ENCODE measurements at regions not wholly inside any gene's neighbourhood (a gene's known extent, or its start where the extent isn't known, plus 50 kb on each side); places are given as distances from the start of the nearest gene placed in this dataset.
A peak's percentile ranks its signal among the peaks of the same experiment; 100 is the strongest.

DNA sequence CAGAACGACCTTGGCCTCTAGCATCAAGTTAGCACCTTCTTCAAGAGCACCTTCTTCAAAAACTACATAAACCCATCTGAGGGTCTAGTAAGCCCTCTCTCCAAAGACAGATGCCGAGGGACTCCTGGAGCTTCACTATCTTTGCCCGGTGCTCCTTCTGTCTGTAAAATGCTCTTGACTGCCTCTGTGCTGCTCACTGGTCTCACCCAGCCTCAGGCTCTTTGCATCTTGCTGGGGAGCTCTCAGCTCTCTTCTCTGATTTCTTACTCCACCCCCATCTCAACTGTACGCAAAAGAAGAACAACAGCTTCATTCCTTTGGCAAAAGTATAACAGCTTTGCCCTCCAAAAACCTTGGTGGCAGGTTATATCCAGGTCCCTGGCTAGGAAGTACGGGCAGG, 404.2 kb downstream of the KLF12 start:
- Histone ChIP-seq H3K9me3 (no peaks in the 10 kb centered on the region), H3K4me1 (no peaks in the 10 kb centered on the region), H3K27me3 (no peaks in the 10 kb centered on the region), H3K36me3 (no peaks in the 10 kb centered on the region), H3K27ac (replicated peaks in 1 of 4) (no peak overlapping the region), H3K4me3 (no peak overlapping the region)
- intact Hi-C loops (cut with DNase I), result no loop called here
- no peak for TF ChIP-seq POLR2A (IDR thresholded peaks at IDR 0.05; ENCODE audit: low read depth)
- TF ChIP-seq EP300 (IDR thresholded peaks at IDR 0.05), result no peak
- TF ChIP-seq POLR2AphosphoS5 (IDR thresholded peaks at IDR 0.05), result no peak
- TF ChIP-seq, protein P1, sequence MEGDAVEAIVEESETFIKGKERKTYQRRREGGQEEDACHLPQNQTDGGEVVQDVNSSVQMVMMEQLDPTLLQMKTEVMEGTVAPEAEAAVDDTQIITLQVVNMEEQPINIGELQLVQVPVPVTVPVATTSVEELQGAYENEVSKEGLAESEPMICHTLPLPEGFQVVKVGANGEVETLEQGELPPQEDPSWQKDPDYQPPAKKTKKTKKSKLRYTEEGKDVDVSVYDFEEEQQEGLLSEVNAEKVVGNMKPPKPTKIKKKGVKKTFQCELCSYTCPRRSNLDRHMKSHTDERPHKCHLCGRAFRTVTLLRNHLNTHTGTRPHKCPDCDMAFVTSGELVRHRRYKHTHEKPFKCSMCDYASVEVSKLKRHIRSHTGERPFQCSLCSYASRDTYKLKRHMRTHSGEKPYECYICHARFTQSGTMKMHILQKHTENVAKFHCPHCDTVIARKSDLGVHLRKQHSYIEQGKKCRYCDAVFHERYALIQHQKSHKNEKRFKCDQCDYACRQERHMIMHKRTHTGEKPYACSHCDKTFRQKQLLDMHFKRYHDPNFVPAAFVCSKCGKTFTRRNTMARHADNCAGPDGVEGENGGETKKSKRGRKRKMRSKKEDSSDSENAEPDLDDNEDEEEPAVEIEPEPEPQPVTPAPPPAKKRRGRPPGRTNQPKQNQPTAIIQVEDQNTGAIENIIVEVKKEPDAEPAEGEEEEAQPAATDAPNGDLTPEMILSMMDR (IDR thresholded peaks at IDR 0.05), result no peak
- 97% methylated on average over 5 of the region's 5 CpGs for WGBS
- no peak for DNase-seq (ENCODE audit: extremely low spot score)

DNA sequence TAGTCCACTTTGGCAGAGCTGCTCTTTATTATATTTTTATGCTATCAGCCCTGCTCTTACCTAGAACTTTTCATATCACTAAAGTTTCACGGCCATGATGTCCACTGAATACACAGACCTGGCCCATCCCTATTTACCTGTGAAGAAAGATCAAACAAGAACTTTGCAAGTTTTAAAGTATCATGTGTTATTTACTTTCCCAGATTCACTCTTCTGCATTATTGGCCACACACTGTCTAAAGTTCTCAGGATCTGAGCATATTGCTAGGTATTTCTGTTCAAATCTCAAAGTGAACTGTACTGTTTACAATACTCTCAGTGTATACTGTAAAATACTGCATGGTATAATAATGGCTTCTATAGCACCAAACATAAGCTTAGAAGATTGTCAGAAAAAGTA, 405.2 kb downstream of the KLF12 start:
- Histone ChIP-seq H3K4me3 (no peak overlapping the region), H3K27me3 (no peaks in the 10 kb centered on the region), H3K27ac (replicated peaks in 1 of 4) (no peak overlapping the region), H3K9me3 (no peaks in the 10 kb centered on the region), H3K4me1 (no peaks in the 10 kb centered on the region), H3K36me3 (no peaks in the 10 kb centered on the region)
- no peak for DNase-seq (ENCODE audit: extremely low spot score)
- TF ChIP-seq EP300 (IDR thresholded peaks at IDR 0.05) (no peak), POLR2AphosphoS5 (IDR thresholded peaks at IDR 0.05) (no peak), POLR2A (IDR thresholded peaks at IDR 0.05; ENCODE audit: low read depth) (no peak)
- TF ChIP-seq, protein P1 (IDR thresholded peaks at IDR 0.05), result no peak
- intact Hi-C loops (cut with DNase I), result no loop called here
- WGBS, result 100% methylated on average over 1 of the region's 1 CpG

DNA sequence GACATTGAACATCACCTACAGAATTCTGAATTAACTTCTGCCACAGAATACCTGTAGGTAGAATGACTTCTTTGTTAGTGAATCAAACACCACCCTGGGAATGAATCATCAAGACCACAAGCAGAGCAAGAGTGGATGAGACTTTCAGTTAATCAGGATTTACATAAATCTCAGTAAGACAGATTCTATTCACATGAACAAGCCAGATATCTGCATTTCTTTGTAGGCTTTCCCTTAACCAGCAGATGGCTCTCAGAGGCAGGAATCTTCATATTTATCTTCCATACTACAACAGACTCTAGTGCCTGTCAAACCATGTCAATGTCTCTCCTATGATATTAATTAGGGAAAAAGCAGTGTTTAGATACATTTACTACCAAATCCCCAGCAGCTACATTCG, 412.1 kb downstream of the KLF12 start:
- H3K4me1 ChIP-seq, result no peaks in the 10 kb centered on the region
- no peak overlapping the region for H3K27ac ChIP-seq (replicated peaks in 1 of 4)
- intact Hi-C loops (cut with DNase I), result no loop called here
- H3K4me3 ChIP-seq, result no peak overlapping the region
- DNase-seq (ENCODE audit: extremely low spot score), result no peak
- H3K36me3 ChIP-seq, result no peaks in the 10 kb centered on the region
- TF ChIP-seq, protein P1 (IDR thresholded peaks at IDR 0.05), result peak in 1 of 3 experiments; percentile 9
- no peak for TF ChIP-seq POLR2A (IDR thresholded peaks at IDR 0.05; ENCODE audit: low read depth)
- 55% methylated on average over 1 of the region's 1 CpG for WGBS
- no peaks in the 10 kb centered on the region for H3K9me3 ChIP-seq
- no peaks in the 10 kb centered on the region for H3K27me3 ChIP-seq

DNA sequence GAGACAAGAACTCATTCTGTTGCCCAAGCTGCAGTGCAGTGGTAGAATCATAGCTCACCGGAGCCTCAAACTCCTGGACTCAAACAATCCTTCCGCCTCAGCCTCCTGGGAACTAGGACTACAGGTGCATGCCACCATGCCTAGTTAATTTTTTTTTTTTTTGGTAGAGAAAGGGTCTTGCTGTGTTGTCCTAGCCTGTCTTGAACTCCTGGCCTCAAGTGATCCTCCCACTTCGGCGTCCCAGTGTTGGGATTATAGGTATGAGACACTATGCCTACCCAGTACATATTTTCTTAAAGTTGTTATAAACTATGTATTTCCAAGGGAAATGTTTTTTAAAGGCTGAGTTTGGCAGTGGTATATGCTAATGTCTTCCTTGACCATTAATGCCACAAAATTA, 412.6 kb downstream of the KLF12 start:
- Histone ChIP-seq H3K4me1 (no peaks in the 10 kb centered on the region), H3K27ac (replicated peaks in 1 of 4) (no peak overlapping the region), H3K36me3 (no peaks in the 10 kb centered on the region), H3K27me3 (no peaks in the 10 kb centered on the region), H3K4me3 (no peak overlapping the region), H3K9me3 (no peaks in the 10 kb centered on the region)
- intact Hi-C loops (cut with DNase I), result no loop called here
- DNase-seq (ENCODE audit: extremely low spot score), result no peak
- no peak for TF ChIP-seq POLR2A (IDR thresholded peaks at IDR 0.05; ENCODE audit: low read depth)
- TF ChIP-seq, protein P1 (IDR thresholded peaks at IDR 0.05), result no peak
- TF ChIP-seq EP300 (IDR thresholded peaks at IDR 0.05), result no peak
- no peak for TF ChIP-seq POLR2AphosphoS5 (IDR thresholded peaks at IDR 0.05)
- WGBS, result 99% methylated on average over 4 of the region's 4 CpGs

DNA sequence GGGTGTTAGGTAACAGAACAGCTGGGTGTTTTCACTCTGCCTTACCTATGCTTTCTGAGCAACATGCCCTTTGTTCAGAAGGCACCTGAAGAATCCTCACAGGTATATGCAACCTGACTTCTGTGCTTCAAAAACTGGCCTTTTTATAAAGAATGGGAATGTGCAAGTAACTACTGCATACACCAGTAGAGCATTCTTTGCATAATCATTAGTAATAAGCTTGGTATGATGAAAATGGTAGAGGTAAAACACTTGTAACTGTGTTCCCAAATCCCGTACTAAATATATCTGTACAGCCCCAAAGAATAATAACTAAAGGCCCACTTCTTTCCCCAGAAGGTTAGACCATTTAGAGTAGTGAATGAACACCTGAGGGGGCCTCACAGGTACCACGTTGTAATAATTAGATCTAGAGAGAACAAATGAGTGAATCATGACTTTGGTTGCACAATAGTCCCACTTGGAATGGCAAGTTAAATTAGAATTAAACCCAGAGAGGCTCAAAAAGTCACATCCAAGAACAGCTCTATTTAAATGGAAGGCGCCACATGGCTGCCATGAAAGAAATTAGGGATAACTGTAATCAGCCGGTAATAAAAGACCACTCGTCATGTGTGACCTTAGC, 413.9 kb downstream of the KLF12 start:
- no peak for TF ChIP-seq POLR2AphosphoS5 (IDR thresholded peaks at IDR 0.05)
- no peak for TF ChIP-seq EP300 (IDR thresholded peaks at IDR 0.05)
- TF ChIP-seq, protein P1 (IDR thresholded peaks at IDR 0.05), result no peak
- TF ChIP-seq POLR2A (IDR thresholded peaks at IDR 0.05; ENCODE audit: low read depth), result no peak

More for the DNA sequence above, 413.9 kb downstream of the KLF12 start:
- no peak for DNase-seq (ENCODE audit: extremely low spot score)
- WGBS, result 96% methylated on average over 5 of the region's 5 CpGs
- intact Hi-C loops (cut with DNase I), result no loop called here
- no peaks in the 10 kb centered on the region for H3K27me3 ChIP-seq
- H3K4me1 ChIP-seq, result no peaks in the 10 kb centered on the region
- no peaks in the 10 kb centered on the region for H3K9me3 ChIP-seq
- no peak overlapping the region for H3K27ac ChIP-seq (replicated peaks in 1 of 4)
- no peak overlapping the region for H3K4me3 ChIP-seq
- H3K36me3 ChIP-seq, result peaks cover 0 to 2% (median 1%) of the 10 kb centered on the region in 4 donors

Data from esophagus muscularis mucosa (tissue), 4 donors.